Endothelial cell of umbilical vein (primary cell): ENCODE measurements at regions not wholly inside any gene's neighbourhood (a gene's known extent, or its start where the extent isn't known, plus 50 kb on each side); places are given as distances from the start of the nearest gene placed in this dataset.

Experiments used
- BruUV-seq: library from RNA; stranded (reverse); fragments of 400-500 nt; replicated peaks from 2 replicates; lab custom pipeline; 2021; lab: Mats Ljungman, UMichigan
- CTCF ChIA-PET: fragments of 300-600, 350-600 bp; sonication (Branson Sonifier 250); formaldehyde crosslinking; loops from one replicate; lab custom pipeline; 2021; ENCODE audit warnings: antibody characterized with exemption, inconsistent platforms; lab: Charles Lee
- POLR2A ChIA-PET: fragments of 300-600, 350-600 bp; sonication (Branson Sonifier 250); formaldehyde crosslinking; loops from one replicate; lab custom pipeline; 2021; ENCODE audit warnings: antibody characterized with exemption, inconsistent platforms; lab: Charles Lee
- DNase-seq: peaks from one replicate; pipeline ENCODE4 v3.0.0-alpha.2; 2011; ENCODE audit warnings: low read depth, low spot score
- FAIRE-seq: peaks from 2 replicates; lab custom pipeline; 2011; peaks lifted over from hg19 to GRCh38; lab: Jason Lieb, UNC
- H2AFZ ChIP-seq: 2 replicates; pipeline ENCODE4 v1.6.0; 2012; ENCODE audit warnings: low read depth, low read length, control low read depth, inconsistent platforms
- H3K27ac ChIP-seq: 2 replicates; pipeline ENCODE4 v1.5.1; 2011; ENCODE audit warnings: low read depth, mild to moderate bottlenecking, control low read depth, low read length, moderate library complexity; ENCODE audit not compliant: insufficient read depth
- H3K27me3 ChIP-seq, 2 experiments: 2 replicates each; pipeline versions ENCODE4 v1.6.0 to v1.6.1; 2011; ENCODE audit warnings: low read length in 2 of 2, mixed read lengths in 1 of 2; ENCODE audit not compliant: control insufficient read depth in 2 of 2, insufficient read depth in 2 of 2
- H3K36me3 ChIP-seq, 2 experiments: 2 replicates in 1 of 2; 3 replicates in 1 of 2; pipeline ENCODE4 v1.5.1; 2011; ENCODE audit warnings: low read length in 2 of 2, mild to moderate bottlenecking in 1 of 2, moderate library complexity in 1 of 2; ENCODE audit not compliant: control insufficient read depth in 2 of 2, insufficient read depth in 2 of 2; ENCODE audit errors: extremely low read depth in 1 of 2
- H3K4me1 ChIP-seq: 3 replicates; pipeline ENCODE4 v1.5.1; 2011; ENCODE audit warnings: mild to moderate bottlenecking, low read length; ENCODE audit not compliant: control insufficient read depth, insufficient read depth; ENCODE audit errors: extremely low read depth
- H3K4me2 ChIP-seq: 2 replicates; pipeline ENCODE4 v1.6.1; 2011; ENCODE audit warnings: low read length, control low read depth, mixed read lengths; ENCODE audit not compliant: insufficient read depth
- H3K4me3 ChIP-seq, 3 experiments: fragments of 200-600 bp in 1 of 3; sonication (generic), shearing (Covaris generic) in 1 of 3; replicated peaks in 1 of 3; 2 replicates each; pipeline ENCODE4 v1.5.1; 2011 to 2016; ENCODE audit warnings: control low read depth in 3 of 3, low read length in 3 of 3, mild to moderate bottlenecking in 2 of 3, inconsistent platforms in 1 of 3, low read depth in 1 of 3, moderate library complexity in 1 of 3; ENCODE audit not compliant: insufficient read depth in 1 of 3
- H3K79me2 ChIP-seq: 2 replicates; pipeline ENCODE4 v1.6.0; 2012; ENCODE audit warnings: low read length, inconsistent platforms; ENCODE audit not compliant: control insufficient read depth, insufficient read depth
- H3K9ac ChIP-seq: replicated peaks from 2 replicates; pipeline ENCODE3; 2011; ENCODE audit warnings: low read length, control low read depth; ENCODE audit not compliant: insufficient read depth; ENCODE audit errors: extremely low read depth
- H3K9me1 ChIP-seq: replicated peaks from 3 replicates; pipeline ENCODE4 v1.6.0; 2011; ENCODE audit warnings: mild to moderate bottlenecking, low read length; ENCODE audit not compliant: control insufficient read depth, insufficient read depth; ENCODE audit errors: extremely low read depth
- H3K9me3 ChIP-seq: replicated peaks from 2 replicates; pipeline ENCODE4 v1.5.1; 2012; ENCODE audit warnings: low read length, inconsistent platforms; ENCODE audit not compliant: control insufficient read depth, insufficient read depth
- H4K20me1 ChIP-seq: replicated peaks from 2 replicates; pipeline ENCODE3; 2011; ENCODE audit warnings: mild to moderate bottlenecking, low read length; ENCODE audit not compliant: control insufficient read depth, insufficient read depth; ENCODE audit errors: extremely low read depth
- EZH2 ChIP-seq: IDR thresholded peaks from 2 replicates; pipeline ENCODE4 v1.6.1; 2012; ENCODE audit warnings: borderline replicate concordance, low read depth, mild to moderate bottlenecking, moderate library complexity, low read length, inconsistent platforms; ENCODE audit not compliant: severe bottlenecking
- FOS ChIP-seq: IDR thresholded peaks from 2 replicates; pipeline ENCODE4 v1.6.1; 2011; ENCODE audit warnings: mild to moderate bottlenecking, low read length, moderate library complexity, borderline replicate concordance; ENCODE audit not compliant: insufficient read depth
- GATA2 ChIP-seq: IDR thresholded peaks from 2 replicates; pipeline ENCODE4 v1.7.0; 2011; ENCODE audit warnings: low read depth, mild to moderate bottlenecking, moderate library complexity, mixed read lengths, low read length; ENCODE audit not compliant: insufficient read length, insufficient read depth
- JUN ChIP-seq: IDR thresholded peaks from 2 replicates; pipeline ENCODE4 v1.6.1; 2011; ENCODE audit warnings: borderline replicate concordance, low read depth; ENCODE audit not compliant: insufficient read length, insufficient read depth
- MYC ChIP-seq: IDR thresholded peaks from one replicate; pipeline ENCODE4 v1.6.1; 2011; ENCODE audit warnings: mild to moderate bottlenecking, low read depth, low read length
- POLR2A ChIP-seq: IDR thresholded peaks from 2 replicates; pipeline ENCODE4 v1.6.1; 2012; ENCODE audit warnings: low read depth, mild to moderate bottlenecking, control low read depth, low read length
- POLR2AphosphoS5 ChIP-seq: IDR thresholded peaks from 2 replicates; pipeline ENCODE4 v1.6.1; 2012; ENCODE audit warnings: low read depth, mild to moderate bottlenecking, control low read depth, low read length, moderate library complexity; ENCODE audit not compliant: insufficient read depth
- dilution Hi-C: fragments of 300-500 bp; cut with MboI; formaldehyde crosslinking; loops from one replicate; pipeline ENCODE4 v1.15.0; 2019; ENCODE audit warnings: low sequenced_read_pairs; ENCODE audit not compliant: extremely low pct_ligation_motif_present
- intact Hi-C: fragments of 100-400 bp; cut with micrococcal nuclease; formaldehyde crosslinking; loops from one replicate; pipeline ENCODE4 v1.10.0; 2022
- TF ChIP-seq, protein P1 (sequence below), 2 donors: IDR thresholded peaks; 1 replicate in 1 of 2; 2 replicates in 1 of 2; pipeline ENCODE4 v1.5.1; 2011; ENCODE audit warnings: low read length in 2 of 2, mild to moderate bottlenecking in 2 of 2, moderate library complexity in 2 of 2, control low read depth in 1 of 2, inconsistent platforms in 1 of 2, low read depth in 1 of 2; ENCODE audit not compliant: insufficient read depth in 1 of 2; ENCODE audit errors: extremely low read depth in 1 of 2
- TF ChIP-seq, protein P2 (sequence below): IDR thresholded peaks from 2 replicates; pipeline ENCODE4 v1.6.1; 2011; ENCODE audit not compliant: insufficient read depth, insufficient read length

DNA sequence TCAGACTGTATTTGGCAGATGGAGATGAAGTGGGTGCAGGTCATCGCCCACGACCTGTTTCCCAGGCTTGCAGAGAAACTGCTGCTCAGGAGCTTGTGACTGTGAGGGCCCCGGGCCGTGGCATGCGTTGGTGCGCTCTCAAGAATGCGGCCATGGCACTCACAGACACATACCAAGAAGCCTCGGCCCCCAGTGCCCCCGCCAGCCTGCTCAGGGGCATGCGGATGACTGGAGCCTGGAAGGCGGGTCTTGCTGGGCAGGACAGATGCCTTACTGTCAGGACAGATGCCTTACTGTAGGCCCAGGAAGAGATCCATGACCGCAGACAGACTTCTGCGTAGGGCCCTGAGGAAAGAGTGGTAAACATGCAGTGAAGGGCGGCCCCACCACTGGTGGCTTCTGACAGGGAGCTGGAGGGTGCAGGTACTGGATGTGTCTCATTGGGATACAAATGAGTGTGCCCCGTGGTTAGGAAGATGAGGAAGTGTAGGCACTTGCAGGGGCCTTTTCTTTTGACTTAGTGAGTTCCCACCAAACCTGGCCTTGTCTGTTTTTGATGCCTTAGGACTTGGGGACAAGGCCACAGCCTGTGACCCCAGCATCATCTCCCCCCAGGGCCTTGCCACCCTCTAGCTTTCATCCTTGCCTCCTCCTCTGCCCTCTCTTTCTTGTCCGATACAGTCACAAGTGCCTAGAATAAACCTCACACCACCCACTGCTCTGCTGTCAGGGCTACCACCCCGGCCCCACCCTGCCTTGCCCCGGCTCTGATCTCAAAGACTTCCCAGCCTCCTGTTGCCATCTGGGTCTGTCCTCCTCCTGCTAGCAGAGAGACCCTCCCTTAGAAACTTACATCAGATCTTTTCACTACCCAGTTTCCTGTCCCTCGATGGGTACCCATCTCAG, 68.8 kb upstream of the ABL1 start:
- Histone ChIP-seq H3K27me3 (no peaks in the 10 kb centered on the region), H3K9me1 (no peaks in the 10 kb centered on the region), H3K9me3 (no peaks in the 10 kb centered on the region), H3K4me2 (peak overlapping the region; percentile 77), H3K4me1 (peaks cover 46% of the 10 kb centered on the region), H3K4me3 (peak overlapping the region in 1 of 3 experiments; percentile 20), H3K9ac (peak overlapping the region; percentile 84), H3K79me2 (peaks cover 53% of the 10 kb centered on the region), H3K27ac (peak overlapping the region; percentile 97), H4K20me1 (no peaks in the 10 kb centered on the region), H2AFZ (no peak overlapping the region), H3K36me3 (no peaks in the 10 kb centered on the region)
- intact Hi-C loops: loop anchor here (5.0 kb wide), 1 partner anchor 81 kb away; no protein-coding TSS in a partner anchor
- DNase-seq (no peak), FAIRE-seq (no peak)
- no TSS peak for BruUV-seq
- dilution Hi-C loops: no loop called here
- POLR2A ChIA-PET: no interaction called here
- CTCF ChIA-PET: interaction anchor here (1.3 to 2.5 kb wide), 3 partner anchors 10 to 96 kb away, joined by 3 to 9 read pairs (median 8); no protein-coding TSS in a partner anchor
- TF ChIP-seq JUN: no peak
- no peak for TF ChIP-seq EZH2

DNA sequence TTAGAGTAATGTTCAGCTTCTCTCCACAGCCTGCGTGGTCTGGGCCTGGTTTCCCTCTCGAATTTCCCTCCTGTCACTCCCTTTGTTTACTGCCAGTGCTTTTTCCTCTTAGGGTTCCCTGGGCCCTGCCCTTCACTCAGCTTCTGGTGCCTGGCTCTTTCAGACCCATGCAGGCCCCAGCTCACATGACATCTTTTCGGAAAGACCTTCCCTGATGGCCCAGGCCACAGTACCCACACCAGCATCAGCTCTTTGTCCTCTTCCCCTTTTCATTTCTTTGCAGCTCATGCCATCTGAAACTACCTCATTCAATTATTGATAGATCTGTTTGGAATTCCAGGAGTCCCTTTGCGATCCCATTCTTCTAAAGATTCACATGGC, 68.1 kb upstream of the ABL1 start:
- dilution Hi-C loops: no loop called here

More for the DNA sequence above, 68.1 kb upstream of the ABL1 start:
- Histone ChIP-seq H3K9ac (peak overlapping the region; percentile 84), H3K36me3 (no peaks in the 10 kb centered on the region), H3K4me3 (no peak overlapping the region), H4K20me1 (no peaks in the 10 kb centered on the region), H2AFZ (no peak overlapping the region), H3K27me3 (no peaks in the 10 kb centered on the region), H3K27ac (peak overlapping the region; percentile 97), H3K79me2 (peaks cover 54% of the 10 kb centered on the region), H3K9me3 (no peaks in the 10 kb centered on the region), H3K4me2 (peak overlapping the region; percentile 4), H3K4me1 (peaks cover 46% of the 10 kb centered on the region), H3K9me1 (no peaks in the 10 kb centered on the region)
- intact Hi-C loops: loop anchor here (5.0 kb wide), 1 partner anchor 80 kb away; no protein-coding TSS in a partner anchor
- DNase-seq (no peak), FAIRE-seq (peak; percentile 26)
- ChIA-PET CTCF (interaction anchor here (0.8 to 1.7 kb wide), 4 partner anchors 51 to 99 kb away, joined by 3 to 8 read pairs (median 4); no protein-coding TSS in a partner anchor), POLR2A (no interaction called here)
- TF ChIP-seq, protein P1, sequence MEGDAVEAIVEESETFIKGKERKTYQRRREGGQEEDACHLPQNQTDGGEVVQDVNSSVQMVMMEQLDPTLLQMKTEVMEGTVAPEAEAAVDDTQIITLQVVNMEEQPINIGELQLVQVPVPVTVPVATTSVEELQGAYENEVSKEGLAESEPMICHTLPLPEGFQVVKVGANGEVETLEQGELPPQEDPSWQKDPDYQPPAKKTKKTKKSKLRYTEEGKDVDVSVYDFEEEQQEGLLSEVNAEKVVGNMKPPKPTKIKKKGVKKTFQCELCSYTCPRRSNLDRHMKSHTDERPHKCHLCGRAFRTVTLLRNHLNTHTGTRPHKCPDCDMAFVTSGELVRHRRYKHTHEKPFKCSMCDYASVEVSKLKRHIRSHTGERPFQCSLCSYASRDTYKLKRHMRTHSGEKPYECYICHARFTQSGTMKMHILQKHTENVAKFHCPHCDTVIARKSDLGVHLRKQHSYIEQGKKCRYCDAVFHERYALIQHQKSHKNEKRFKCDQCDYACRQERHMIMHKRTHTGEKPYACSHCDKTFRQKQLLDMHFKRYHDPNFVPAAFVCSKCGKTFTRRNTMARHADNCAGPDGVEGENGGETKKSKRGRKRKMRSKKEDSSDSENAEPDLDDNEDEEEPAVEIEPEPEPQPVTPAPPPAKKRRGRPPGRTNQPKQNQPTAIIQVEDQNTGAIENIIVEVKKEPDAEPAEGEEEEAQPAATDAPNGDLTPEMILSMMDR (IDR thresholded peaks at IDR 0.05; ENCODE audit: extremely low read depth in 1 of 2, insufficient read depth in 1 of 2, low read depth in 1 of 2, low read length in 2 of 2): no peak
- TF ChIP-seq EZH2 (no peak), FOS (no peak), JUN (no peak), MYC (no peak), POLR2A (no peak), GATA2 (no peak), POLR2AphosphoS5 (no peak)
- TF ChIP-seq, protein P2, sequence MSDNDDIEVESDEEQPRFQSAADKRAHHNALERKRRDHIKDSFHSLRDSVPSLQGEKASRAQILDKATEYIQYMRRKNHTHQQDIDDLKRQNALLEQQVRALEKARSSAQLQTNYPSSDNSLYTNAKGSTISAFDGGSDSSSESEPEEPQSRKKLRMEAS: no peak
- no TSS peak for BruUV-seq
